Upper lobe of left lung (tissue), 4 donors: ENCODE measurements at regions not wholly inside any gene's neighbourhood (a gene's known extent, or its start where the extent isn't known, plus 50 kb on each side); places are given as distances from the start of the nearest gene placed in this dataset.

ENCODE experiments used
- CTCF ChIP-seq, 6 experiments: fragments of 450-650 bp in 4 of 6; fragments of 200-600 bp in 2 of 6; sonication (generic) in 2 of 6; IDR thresholded peaks; one replicate each; pipeline ENCODE4 v1.5.1; 2016 to 2019; ENCODE audit warnings: antibody characterized with exemption in 6 of 6
- EP300 ChIP-seq, 4 donors: sonication (generic); formaldehyde crosslinking; IDR thresholded peaks; one replicate each; pipeline ENCODE4 v1.5.1; 2017; ENCODE audit warnings: antibody characterized with exemption in 4 of 4, control low read depth in 2 of 4
- POLR2A ChIP-seq, 4 donors: fragments of 450-650 bp; IDR thresholded peaks; one replicate each; pipeline ENCODE4 v1.5.1; 2016 to 2017; ENCODE audit warnings: antibody characterized with exemption in 4 of 4, mild to moderate bottlenecking in 2 of 4
- POLR2AphosphoS5 ChIP-seq, 2 donors: sonication (generic); formaldehyde crosslinking; IDR thresholded peaks; one replicate each; pipeline ENCODE4 v1.5.1; 2017; ENCODE audit warnings: antibody characterized with exemption in 2 of 2

- TF ChIP-seq CTCF (IDR thresholded peaks at IDR 0.05) (no peak), POLR2A (IDR thresholded peaks at IDR 0.05) (no peak), EP300 (IDR thresholded peaks at IDR 0.05) (no peak), POLR2AphosphoS5 (IDR thresholded peaks at IDR 0.05) (no peak)
Measured at GRCh38 chr7:131883196-131883595, 326.8 kb upstream of the PODXL start.
